Activated T-cell treated with anti-CD3 and anti-CD28 coated beads for 4 hours (primary cell): ENCODE measurements at regions not wholly inside any gene's neighbourhood (a gene's known extent, or its start where the extent isn't known, plus 50 kb on each side); places are given as distances from the start of the nearest gene placed in this dataset.
A peak's percentile ranks its signal among the peaks of the same experiment; 100 is the strongest.

ENCODE experiments used
- DNase-seq: peaks from one replicate; pipeline ENCODE4 v3.0.0-alpha.2; 2020

GRCh38 chr13:30359991-30360390 is 52.6 kb upstream of the KATNAL1 start:
- no peak for DNase-seq

- DNase-seq: no peak
These were observed 53.2 kb upstream of the KATNAL1 start for GRCh38 chr13:30360586-30360985.

- DNase-seq: no peak
These were observed 54.8 kb upstream of the KATNAL1 start for GRCh38 chr13:30362005-30362788.

DNA sequence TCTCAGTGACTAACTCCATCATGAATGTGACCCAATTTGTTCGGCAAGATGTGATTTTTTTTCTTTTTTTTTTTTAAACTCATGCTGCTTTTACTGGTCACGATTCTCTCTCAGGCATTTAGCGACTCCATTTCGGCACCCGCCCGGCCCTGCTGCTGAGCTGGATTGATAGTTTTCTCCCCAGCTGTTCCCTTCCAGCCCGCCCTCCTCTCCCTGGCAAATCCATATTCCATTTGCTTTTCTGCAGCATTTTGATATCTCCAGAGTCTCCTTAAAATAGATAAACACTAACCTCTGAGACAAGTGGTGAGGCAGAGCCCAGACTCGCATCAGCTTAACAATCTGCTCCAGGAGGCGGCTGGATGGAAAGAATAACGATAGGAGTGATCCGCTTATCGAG is 55.5 kb upstream of the KATNAL1 start:
- no peak for DNase-seq

GRCh38 chr13:30363725-30364124 is 56.4 kb upstream of the KATNAL1 start:
- DNase-seq: no peak

- no peak for DNase-seq
These were observed 56.8 kb upstream of the KATNAL1 start for GRCh38 chr13:30364133-30364532.

GRCh38 chr13:30364876-30365275 is 57.4 kb upstream of the UBE2L5 start:
- DNase-seq: no peak

DNA sequence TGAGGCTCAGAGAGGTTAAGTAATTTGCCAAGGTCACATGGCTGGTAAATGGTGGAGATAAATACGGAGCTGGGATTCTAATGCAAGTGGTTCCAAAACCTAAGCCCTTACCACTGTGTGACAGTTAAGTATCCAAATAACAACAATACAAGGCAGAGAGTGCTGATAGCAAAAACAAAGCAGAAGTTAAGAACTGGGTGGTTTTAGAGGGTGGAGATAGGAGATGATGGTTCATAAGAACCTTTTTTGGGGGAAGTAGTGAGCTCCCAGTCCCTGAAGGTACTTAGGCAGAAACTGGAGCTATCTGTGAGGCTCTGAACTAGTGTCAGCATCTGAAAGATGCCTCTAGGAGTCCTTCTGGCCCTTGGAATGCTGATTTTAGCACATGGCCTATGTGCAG is 56.2 kb upstream of the UBE2L5 start:
- no peak for DNase-seq

- DNase-seq: no peak
These were observed 55.0 kb upstream of the UBE2L5 start for GRCh38 chr13:30367296-30367695.

GRCh38 chr13:30370146-30370545 is 52.1 kb upstream of the UBE2L5 start:
- no peak for DNase-seq

DNA sequence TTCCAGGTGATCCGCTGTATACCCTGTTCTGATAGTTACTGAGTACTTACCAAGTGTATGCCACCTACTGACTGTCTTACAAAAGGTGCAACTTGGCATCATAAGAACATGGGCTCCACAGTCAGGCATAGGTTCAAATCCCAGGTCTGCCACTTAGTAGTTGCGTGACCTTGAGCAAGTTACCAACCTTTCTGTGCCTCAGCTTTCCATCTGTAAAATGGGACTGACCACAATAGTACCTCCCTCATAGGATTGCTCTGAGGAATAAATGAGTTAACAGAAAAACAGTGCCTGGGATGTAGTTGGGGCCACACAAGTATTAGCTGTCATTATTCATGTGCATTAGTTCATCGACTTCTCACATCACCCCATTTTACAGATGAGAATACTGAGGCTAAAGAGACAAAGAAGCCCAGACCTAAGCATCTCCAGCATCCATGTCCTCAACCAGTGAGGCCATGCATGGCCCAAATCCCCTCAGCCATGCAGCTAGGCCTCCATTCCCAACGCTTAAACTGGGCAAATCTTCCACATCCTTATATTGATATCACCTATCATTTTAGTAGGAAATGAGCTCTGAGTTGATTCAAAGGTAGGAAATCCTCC is 51.3 kb upstream of the UBE2L5 start:
- no peak for DNase-seq

DNA sequence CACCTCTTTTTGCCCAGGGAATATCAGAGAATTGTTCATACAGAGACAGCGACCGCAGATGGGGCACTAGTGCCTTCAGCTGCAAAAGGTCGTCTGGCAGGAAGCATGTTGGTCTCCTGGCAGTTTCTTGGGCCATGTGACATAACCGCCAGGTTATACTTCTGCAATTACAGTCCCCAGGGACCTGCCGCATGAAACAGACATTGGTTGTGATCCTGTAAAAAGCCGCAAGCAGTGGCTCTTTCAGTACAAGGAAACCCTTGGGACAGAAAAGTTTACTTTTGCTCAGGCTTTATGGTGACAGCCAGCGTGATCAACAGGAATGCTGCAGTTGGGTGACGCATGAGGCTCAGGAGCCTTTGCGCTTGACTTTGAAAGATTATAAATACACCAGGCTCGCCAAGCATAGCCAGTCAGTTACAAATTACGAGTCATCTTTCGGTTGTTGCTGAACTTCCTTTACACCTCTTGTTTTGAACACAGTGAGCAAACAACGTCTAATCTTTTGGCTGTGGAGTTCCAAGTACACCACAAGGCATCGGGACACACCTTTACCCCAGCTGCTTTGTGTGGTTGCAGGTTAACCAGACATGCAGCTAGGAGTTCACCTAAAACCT is 50.5 kb upstream of the UBE2L5 start:
- DNase-seq: peak; percentile 29
